Renal pelvis (tissue), 1 donor: ENCODE measurements at regions not wholly inside any gene's neighbourhood (a gene's known extent, or its start where the extent isn't known, plus 50 kb on each side); places are given as distances from the start of the nearest gene placed in this dataset.
"Not testable (repeated sequence)": the region's sequence is repeated elsewhere in the genome, so short reads cannot be mapped to it uniquely, and the experiment has no call there.

ENCODE experiments used
- DNase-seq: peaks from one replicate; pipeline ENCODE4 v3.0.0-alpha.2; 2013

- no peak for DNase-seq
Observed at GRCh38 chr1:189522441-189522840, 955.2 kb downstream of the BRINP3 start.

- no peak for DNase-seq
Observed at GRCh38 chr1:189524501-189524900, 953.2 kb downstream of the BRINP3 start.

GRCh38 chr1:189530162-189530561, 947.5 kb downstream of the BRINP3 start:
- DNase-seq = no peak

- DNase-seq = no peak
Observed at GRCh38 chr1:189538271-189538670, 939.4 kb downstream of the BRINP3 start.

GRCh38 chr1:189550498-189550897, 927.2 kb downstream of the BRINP3 start:
- DNase-seq = no peak

GRCh38 chr1:189563784-189564183, 913.9 kb downstream of the BRINP3 start:
- DNase-seq = no peak

GRCh38 chr1:189567890-189568289, 909.8 kb downstream of the BRINP3 start:
- DNase-seq = no peak

- no peak for DNase-seq
Observed at GRCh38 chr1:189596197-189596596, 881.5 kb downstream of the BRINP3 start.

GRCh38 chr1:189597083-189597482, 880.6 kb downstream of the BRINP3 start:
- DNase-seq = no peak

- no peak for DNase-seq
Observed at GRCh38 chr1:189605226-189605625, 872.4 kb downstream of the BRINP3 start.

- no peak for DNase-seq
Observed at GRCh38 chr1:189606047-189606446, 871.6 kb downstream of the BRINP3 start.

- DNase-seq = no peak
Observed at GRCh38 chr1:189606795-189607476, 870.7 kb downstream of the BRINP3 start.

- DNase-seq = no peak
Observed at GRCh38 chr1:189607477-189608096, 870.1 kb downstream of the BRINP3 start.

- no peak for DNase-seq
Observed at GRCh38 chr1:189609167-189609566, 868.5 kb downstream of the BRINP3 start.

- no peak for DNase-seq
Observed at GRCh38 chr1:189616893-189617292, 860.8 kb downstream of the BRINP3 start.

GRCh38 chr1:189619682-189620332, 857.9 kb downstream of the BRINP3 start:
- no peak for DNase-seq

GRCh38 chr1:189620471-189620870, 857.2 kb downstream of the BRINP3 start:
- no peak for DNase-seq

- DNase-seq = no peak
Observed at GRCh38 chr1:189623336-189623735, 854.3 kb downstream of the BRINP3 start.

- DNase-seq = no peak
Observed at GRCh38 chr1:189627427-189627826, 850.2 kb downstream of the BRINP3 start.

GRCh38 chr1:189628857-189629256, 848.8 kb downstream of the BRINP3 start:
- DNase-seq = no peak

- no peak for DNase-seq
Observed at GRCh38 chr1:189633658-189634057, 844.0 kb downstream of the BRINP3 start.

GRCh38 chr1:189637041-189637440, 840.6 kb downstream of the BRINP3 start:
- no peak for DNase-seq

- DNase-seq = not testable (repeated sequence)
Observed at GRCh38 chr1:189644156-189644555, 833.5 kb downstream of the BRINP3 start.
